ENCODE measurements at regions not wholly inside any gene's neighbourhood (a gene's known extent, or its start where the extent isn't known, plus 50 kb on each side); places are given as distances from the start of the nearest gene placed in this dataset.

DNA sequence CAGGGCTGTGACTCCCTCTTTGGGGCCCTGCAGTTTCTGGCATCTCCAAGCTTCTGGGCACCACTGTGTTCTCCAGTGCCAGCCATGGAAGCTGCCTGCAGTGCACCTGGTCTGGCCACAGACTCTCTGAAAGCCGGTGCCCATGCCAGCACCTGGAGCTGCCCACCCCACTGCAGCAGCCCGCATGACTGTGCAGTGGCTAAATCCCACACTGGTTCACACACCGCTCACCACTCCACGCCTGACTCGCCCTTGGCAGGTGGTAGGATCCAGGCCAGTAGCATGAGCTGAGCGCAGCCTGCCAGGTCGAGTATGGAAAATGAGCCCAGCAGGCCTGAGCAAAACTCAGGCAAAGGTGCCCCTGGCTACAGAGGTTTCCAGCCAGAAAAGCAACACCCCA lies 72.8 kb upstream of the INTU start (continued):
- TF ChIP-seq, protein P1, sequence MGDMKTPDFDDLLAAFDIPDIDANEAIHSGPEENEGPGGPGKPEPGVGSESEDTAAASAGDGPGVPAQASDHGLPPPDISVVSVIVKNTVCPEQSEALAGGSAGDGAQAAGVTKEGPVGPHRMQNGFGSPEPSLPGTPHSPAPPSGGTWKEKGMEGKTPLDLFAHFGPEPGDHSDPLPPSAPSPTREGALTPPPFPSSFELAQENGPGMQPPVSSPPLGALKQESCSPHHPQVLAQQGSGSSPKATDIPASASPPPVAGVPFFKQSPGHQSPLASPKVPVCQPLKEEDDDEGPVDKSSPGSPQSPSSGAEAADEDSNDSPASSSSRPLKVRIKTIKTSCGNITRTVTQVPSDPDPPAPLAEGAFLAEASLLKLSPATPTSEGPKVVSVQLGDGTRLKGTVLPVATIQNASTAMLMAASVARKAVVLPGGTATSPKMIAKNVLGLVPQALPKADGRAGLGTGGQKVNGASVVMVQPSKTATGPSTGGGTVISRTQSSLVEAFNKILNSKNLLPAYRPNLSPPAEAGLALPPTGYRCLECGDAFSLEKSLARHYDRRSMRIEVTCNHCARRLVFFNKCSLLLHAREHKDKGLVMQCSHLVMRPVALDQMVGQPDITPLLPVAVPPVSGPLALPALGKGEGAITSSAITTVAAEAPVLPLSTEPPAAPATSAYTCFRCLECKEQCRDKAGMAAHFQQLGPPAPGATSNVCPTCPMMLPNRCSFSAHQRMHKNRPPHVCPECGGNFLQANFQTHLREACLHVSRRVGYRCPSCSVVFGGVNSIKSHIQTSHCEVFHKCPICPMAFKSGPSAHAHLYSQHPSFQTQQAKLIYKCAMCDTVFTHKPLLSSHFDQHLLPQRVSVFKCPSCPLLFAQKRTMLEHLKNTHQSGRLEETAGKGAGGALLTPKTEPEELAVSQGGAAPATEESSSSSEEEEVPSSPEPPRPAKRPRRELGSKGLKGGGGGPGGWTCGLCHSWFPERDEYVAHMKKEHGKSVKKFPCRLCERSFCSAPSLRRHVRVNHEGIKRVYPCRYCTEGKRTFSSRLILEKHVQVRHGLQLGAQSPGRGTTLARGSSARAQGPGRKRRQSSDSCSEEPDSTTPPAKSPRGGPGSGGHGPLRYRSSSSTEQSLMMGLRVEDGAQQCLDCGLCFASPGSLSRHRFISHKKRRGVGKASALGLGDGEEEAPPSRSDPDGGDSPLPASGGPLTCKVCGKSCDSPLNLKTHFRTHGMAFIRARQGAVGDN (IDR thresholded peaks at IDR 0.05): no peak
- TF ChIP-seq MYC (IDR thresholded peaks at IDR 0.05; ENCODE audit: insufficient read depth, insufficient read length, insufficient replicate concordance, low read length, severe bottlenecking) (no peak), LARP7 (IDR thresholded peaks at IDR 0.05) (no peak), RBBP5 (conservative IDR thresholded peaks at IDR 0.05) (no peak)
- TF ChIP-seq, protein P2, sequence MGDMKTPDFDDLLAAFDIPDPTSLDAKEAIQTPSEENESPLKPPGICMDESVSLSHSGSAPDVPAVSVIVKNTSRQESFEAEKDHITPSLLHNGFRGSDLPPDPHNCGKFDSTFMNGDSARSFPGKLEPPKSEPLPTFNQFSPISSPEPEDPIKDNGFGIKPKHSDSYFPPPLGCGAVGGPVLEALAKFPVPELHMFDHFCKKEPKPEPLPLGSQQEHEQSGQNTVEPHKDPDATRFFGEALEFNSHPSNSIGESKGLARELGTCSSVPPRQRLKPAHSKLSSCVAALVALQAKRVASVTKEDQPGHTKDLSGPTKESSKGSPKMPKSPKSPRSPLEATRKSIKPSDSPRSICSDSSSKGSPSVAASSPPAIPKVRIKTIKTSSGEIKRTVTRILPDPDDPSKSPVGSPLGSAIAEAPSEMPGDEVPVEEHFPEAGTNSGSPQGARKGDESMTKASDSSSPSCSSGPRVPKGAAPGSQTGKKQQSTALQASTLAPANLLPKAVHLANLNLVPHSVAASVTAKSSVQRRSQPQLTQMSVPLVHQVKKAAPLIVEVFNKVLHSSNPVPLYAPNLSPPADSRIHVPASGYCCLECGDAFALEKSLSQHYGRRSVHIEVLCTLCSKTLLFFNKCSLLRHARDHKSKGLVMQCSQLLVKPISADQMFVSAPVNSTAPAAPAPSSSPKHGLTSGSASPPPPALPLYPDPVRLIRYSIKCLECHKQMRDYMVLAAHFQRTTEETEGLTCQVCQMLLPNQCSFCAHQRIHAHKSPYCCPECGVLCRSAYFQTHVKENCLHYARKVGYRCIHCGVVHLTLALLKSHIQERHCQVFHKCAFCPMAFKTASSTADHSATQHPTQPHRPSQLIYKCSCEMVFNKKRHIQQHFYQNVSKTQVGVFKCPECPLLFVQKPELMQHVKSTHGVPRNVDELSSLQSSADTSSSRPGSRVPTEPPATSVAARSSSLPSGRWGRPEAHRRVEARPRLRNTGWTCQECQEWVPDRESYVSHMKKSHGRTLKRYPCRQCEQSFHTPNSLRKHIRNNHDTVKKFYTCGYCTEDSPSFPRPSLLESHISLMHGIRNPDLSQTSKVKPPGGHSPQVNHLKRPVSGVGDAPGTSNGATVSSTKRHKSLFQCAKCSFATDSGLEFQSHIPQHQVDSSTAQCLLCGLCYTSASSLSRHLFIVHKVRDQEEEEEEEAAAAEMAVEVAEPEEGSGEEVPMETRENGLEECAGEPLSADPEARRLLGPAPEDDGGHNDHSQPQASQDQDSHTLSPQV (IDR thresholded peaks at IDR 0.05): no peak
- TF ChIP-seq, protein P3, sequence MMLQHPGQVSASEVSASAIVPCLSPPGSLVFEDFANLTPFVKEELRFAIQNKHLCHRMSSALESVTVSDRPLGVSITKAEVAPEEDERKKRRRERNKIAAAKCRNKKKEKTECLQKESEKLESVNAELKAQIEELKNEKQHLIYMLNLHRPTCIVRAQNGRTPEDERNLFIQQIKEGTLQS (IDR thresholded peaks at IDR 0.05; ENCODE audit: borderline replicate concordance, extremely low read depth, low read depth, low read length): no peak
